A549 (cell line): ENCODE measurements at regions not wholly inside any gene's neighbourhood (a gene's known extent, or its start where the extent isn't known, plus 50 kb on each side); places are given as distances from the start of the nearest gene placed in this dataset.

ENCODE experiments used
- ATAC-seq, 2 experiments: fragments of 200-7000 bp in 1 of 2; fragments of >200 bp in 1 of 2; cut with Nextera tagmentation in 1 of 2; cut with Tn5 transposase in 1 of 2; 3 replicates each; pipeline versions ENCODE4 v1.8.0 to v1.9.1; 2018 to 2020; ENCODE audit warnings: mild to moderate bottlenecking in 1 of 2, moderate library complexity in 1 of 2
- CTCF ChIA-PET: fragments of 300-600 bp; sonication (Branson Sonifier 250); formaldehyde crosslinking; extraction: SDS; loops from one replicate; lab custom pipeline; 2021; ENCODE audit warnings: antibody characterized with exemption, inconsistent platforms; lab: Yijun Ruan, JAX
- POLR2A ChIA-PET: fragments of 350-600 bp; formaldehyde crosslinking; extraction: SDS; loops from one replicate; lab custom pipeline; 2021; ENCODE audit warnings: antibody characterized with exemption, inconsistent platforms; lab: Yijun Ruan, JAX
- DNase-seq, 2 experiments: peaks; one replicate each; pipeline versions ENCODE4 v3.0.0 to v3.0.0-alpha.2; 2011 to 2016; ENCODE audit warnings: low read depth in 1 of 2, low spot score in 1 of 2
- FAIRE-seq: peaks from 2 replicates; lab custom pipeline; 2011; peaks lifted over from hg19 to GRCh38; lab: Jason Lieb, UNC
- H3K27ac ChIP-seq, 2 experiments: fragments of >200 bp; sonication (Bioruptor Twin); formaldehyde crosslinking; 3 replicates each; pipeline ENCODE4 v1.5.1; 2016 to 2017
- H3K4me1 ChIP-seq: fragments of >200 bp; sonication (Bioruptor Twin); formaldehyde crosslinking; 3 replicates; pipeline ENCODE4 v1.6.1; 2016
- H3K4me2 ChIP-seq: fragments of >200 bp; sonication (Bioruptor Twin); formaldehyde crosslinking; 3 replicates; pipeline ENCODE4 v1.6.1; 2016
- H3K4me3 ChIP-seq: fragments of >200 bp; sonication (Bioruptor Twin); formaldehyde crosslinking; 3 replicates; pipeline ENCODE4 v1.5.1; 2016
- H3K9me3 ChIP-seq: fragments of >200 bp; sonication (Bioruptor Twin); formaldehyde crosslinking; 3 replicates; pipeline ENCODE4 v1.6.1; 2016
- ATOH8 ChIP-seq: fragments of 250-450 bp; sonication (Bioruptor Pico); IDR thresholded peaks from 2 replicates; pipeline ENCODE4 v1.5.0; 2020; ENCODE audit warnings: low read depth, mild to moderate bottlenecking, moderate library complexity
- CBX2 ChIP-seq: fragments of 200-600 bp; sonication (generic); IDR thresholded peaks from 2 replicates; pipeline ENCODE4 v1.6.1; 2016; ENCODE audit warnings: low read depth, mild to moderate bottlenecking, borderline replicate concordance
- CBX8 ChIP-seq: fragments of 200-600 bp; sonication (generic); IDR thresholded peaks from 2 replicates; pipeline ENCODE4 v1.6.1; 2016
- CHD2 ChIP-seq: fragments of 150-350 bp; IDR thresholded peaks from 2 replicates; pipeline ENCODE4 v1.6.1; 2014; ENCODE audit warnings: low read length; ENCODE audit not compliant: partially characterized antibody
- E2F6 ChIP-seq: IDR thresholded peaks from 2 replicates; pipeline ENCODE4 v1.6.1; 2012; ENCODE audit warnings: low read depth, borderline replicate concordance
- EHMT2 ChIP-seq: fragments of 200-600 bp; sonication (generic); IDR thresholded peaks from 2 replicates; pipeline ENCODE4 v1.6.1; 2016; ENCODE audit warnings: antibody characterized with exemption, low read depth, mild to moderate bottlenecking, moderate library complexity
- EP300 ChIP-seq, 2 experiments: fragments of >200 bp; sonication (Bioruptor Twin); formaldehyde crosslinking; IDR thresholded peaks; 2 replicates in 1 of 2; 3 replicates in 1 of 2; pipeline ENCODE4 v1.6.1; 2016 to 2017
- ESRRA ChIP-seq: fragments of 150-350 bp; IDR thresholded peaks from 2 replicates; pipeline ENCODE4 v1.6.1; 2014; ENCODE audit warnings: mild to moderate bottlenecking, low read length, borderline replicate concordance
- GATA3 ChIP-seq: IDR thresholded peaks from 2 replicates; pipeline ENCODE4 v1.6.1; 2012; ENCODE audit warnings: borderline replicate concordance
- HDAC2 ChIP-seq: fragments of 200-600 bp; sonication (generic); IDR thresholded peaks from 2 replicates; pipeline ENCODE4 v1.6.1; 2016
- HEYL ChIP-seq: fragments of 250-450 bp; sonication (Bioruptor Pico); IDR thresholded peaks from 2 replicates; pipeline ENCODE4 v1.8.0; 2021; ENCODE audit warnings: mild to moderate bottlenecking, moderate library complexity
- HMGXB4 ChIP-seq: fragments of 250-450 bp; sonication (Bioruptor Pico); IDR thresholded peaks from 2 replicates; pipeline ENCODE4 v1.5.0; 2021; ENCODE audit warnings: mild to moderate bottlenecking, moderate library complexity, borderline replicate concordance
- HOXA7 ChIP-seq: fragments of 250-450 bp; sonication (Bioruptor Pico); IDR thresholded peaks from 2 replicates; pipeline ENCODE4 v1.5.0; 2020; ENCODE audit warnings: mild to moderate bottlenecking, moderate library complexity
- HOXB5 ChIP-seq: fragments of 250-450 bp; sonication (Bioruptor Pico); IDR thresholded peaks from 2 replicates; pipeline ENCODE4 v1.5.0; 2020; ENCODE audit warnings: mild to moderate bottlenecking, moderate library complexity
- KDM1A ChIP-seq: fragments of 200-600 bp; sonication (generic); IDR thresholded peaks from 2 replicates; pipeline ENCODE4 v1.6.1; 2016; ENCODE audit warnings: low read depth, mild to moderate bottlenecking
- NFE2L2 ChIP-seq: fragments of 150-350 bp; conservative IDR thresholded peaks from 2 replicates; pipeline ENCODE4 v1.6.1; 2014; ENCODE audit warnings: low read length
- NR3C1 ChIP-seq: fragments of >200 bp; sonication (Bioruptor Twin); formaldehyde crosslinking; IDR thresholded peaks from 3 replicates; pipeline ENCODE4 v1.6.1; 2017
- POLR2A ChIP-seq: IDR thresholded peaks from 2 replicates; pipeline ENCODE4 v1.6.1; 2012; ENCODE audit warnings: mild to moderate bottlenecking, low read length
- POLR2AphosphoS2 ChIP-seq: conservative IDR thresholded peaks from 2 replicates; pipeline ENCODE4 v1.6.1; 2012; ENCODE audit warnings: low read length, improper control_type of control experiment, inconsistent platforms
- RNF2 ChIP-seq: fragments of 200-600 bp; sonication (generic); IDR thresholded peaks from 2 replicates; pipeline ENCODE4 v1.6.1; 2016; ENCODE audit warnings: low read depth, mild to moderate bottlenecking, antibody characterized with exemption, moderate library complexity, borderline replicate concordance
- SMC3 ChIP-seq: fragments of >200 bp; sonication (Bioruptor Twin); formaldehyde crosslinking; IDR thresholded peaks from 3 replicates; pipeline ENCODE4 v1.6.1; 2018; ENCODE audit warnings: inconsistent platforms
- SREBF2 ChIP-seq: fragments of 450-650 bp; IDR thresholded peaks from 2 replicates; pipeline ENCODE4 v1.6.1; 2014; ENCODE audit warnings: mild to moderate bottlenecking, moderate library complexity
- TFCP2L1 ChIP-seq: fragments of 250-450 bp; sonication (Bioruptor Pico); IDR thresholded peaks from 2 replicates; pipeline ENCODE4 v1.5.0; 2021; ENCODE audit warnings: mild to moderate bottlenecking
- ZC3H11A ChIP-seq: fragments of 450-650 bp; IDR thresholded peaks from 2 replicates; pipeline ENCODE4 v1.6.1; 2014; ENCODE audit warnings: antibody characterized with exemption, mild to moderate bottlenecking
- whole genome bisulfite sequencing: methylation state at CpG from one replicate; pipeline ENCODE4 v1.1.6; 2017; ENCODE audit errors: missing lambda C conversion rate; 5-methylcytosine and 5-hydroxymethylcytosine counted together
- TF ChIP-seq, protein P1 (sequence below): fragments of 200-600 bp; sonication (generic); IDR thresholded peaks from 2 replicates; pipeline ENCODE4 v1.6.1; 2016; ENCODE audit warnings: antibody characterized with exemption, mild to moderate bottlenecking, moderate library complexity

DNA sequence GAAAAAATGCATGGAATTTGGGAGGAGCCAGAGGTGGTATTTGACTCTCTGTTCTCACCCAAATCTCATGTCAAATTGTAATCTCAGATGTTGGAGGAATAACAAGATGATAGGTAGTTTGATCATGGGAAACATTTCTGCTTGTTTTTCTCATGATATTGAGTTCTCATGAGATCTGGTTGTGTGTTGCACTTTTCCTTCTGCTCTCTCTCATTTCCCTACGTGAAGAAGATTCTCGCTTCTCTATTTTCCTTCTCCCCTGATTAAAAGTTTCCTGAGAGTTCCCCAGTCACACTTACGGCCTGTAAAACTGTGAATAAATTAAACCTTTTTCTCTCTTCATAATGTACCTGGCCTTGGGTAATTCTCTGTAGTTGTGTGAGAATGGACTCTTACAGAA, 222.2 kb upstream of the RBMY1B start:
- H3K9me3 ChIP-seq: no peaks in the 10 kb centered on the region
- no peaks in the 10 kb centered on the region for H3K4me1 ChIP-seq
- WGBS: 11% methylated on average over 3 of the region's 3 CpGs
- POLR2A ChIA-PET: no interaction called here
- no peak for ATAC-seq
- DNase-seq: no peak
- CTCF ChIA-PET: no interaction called here
- no peak overlapping the region for H3K27ac ChIP-seq
- TF ChIP-seq RNF2 (no peak), SREBF2 (no peak), HEYL (CRISPR knock-in tag) (no peak), EHMT2 (no peak), CHD2 (no peak), CBX8 (no peak), HMGXB4 (no peak), CBX2 (no peak), POLR2A (no peak)
- H3K4me2 ChIP-seq: no peak overlapping the region
- FAIRE-seq: no peak
- no peak overlapping the region for H3K4me3 ChIP-seq

DNA sequence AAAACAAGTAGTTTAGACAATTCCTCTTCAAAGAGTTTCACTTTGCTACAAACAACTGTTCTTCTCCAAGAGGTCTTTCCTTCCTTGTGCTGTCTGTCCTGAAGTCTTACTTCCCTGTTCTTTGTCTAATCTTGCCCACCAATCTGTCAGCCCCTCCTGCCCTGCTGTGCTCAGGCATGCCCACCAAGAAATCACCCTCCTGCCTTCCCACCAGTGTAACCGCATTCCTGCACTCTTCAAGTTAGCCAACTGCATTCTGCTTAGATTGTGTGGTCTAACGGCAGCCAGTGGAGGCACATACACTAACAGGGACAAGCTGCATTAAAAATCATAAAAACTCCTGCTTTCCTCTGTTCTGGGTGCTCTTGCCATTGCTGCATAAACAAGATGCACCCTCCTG, 215.9 kb upstream of the RBMY1B start:
- Histone ChIP-seq H3K27ac (no peak overlapping the region), H3K4me3 (no peak overlapping the region), H3K4me2 (no peak overlapping the region), H3K9me3 (no peaks in the 10 kb centered on the region), H3K4me1 (no peaks in the 10 kb centered on the region)
- no peak for FAIRE-seq
- no peak for TF ChIP-seq GATA3
- no peak for TF ChIP-seq TFCP2L1 (CRISPR knock-in tag)
- TF ChIP-seq NR3C1: no peak
- TF ChIP-seq SMC3: no peak
- no peak for TF ChIP-seq KDM1A
- TF ChIP-seq E2F6: no peak
- TF ChIP-seq POLR2AphosphoS2: no peak
- TF ChIP-seq, protein P1, sequence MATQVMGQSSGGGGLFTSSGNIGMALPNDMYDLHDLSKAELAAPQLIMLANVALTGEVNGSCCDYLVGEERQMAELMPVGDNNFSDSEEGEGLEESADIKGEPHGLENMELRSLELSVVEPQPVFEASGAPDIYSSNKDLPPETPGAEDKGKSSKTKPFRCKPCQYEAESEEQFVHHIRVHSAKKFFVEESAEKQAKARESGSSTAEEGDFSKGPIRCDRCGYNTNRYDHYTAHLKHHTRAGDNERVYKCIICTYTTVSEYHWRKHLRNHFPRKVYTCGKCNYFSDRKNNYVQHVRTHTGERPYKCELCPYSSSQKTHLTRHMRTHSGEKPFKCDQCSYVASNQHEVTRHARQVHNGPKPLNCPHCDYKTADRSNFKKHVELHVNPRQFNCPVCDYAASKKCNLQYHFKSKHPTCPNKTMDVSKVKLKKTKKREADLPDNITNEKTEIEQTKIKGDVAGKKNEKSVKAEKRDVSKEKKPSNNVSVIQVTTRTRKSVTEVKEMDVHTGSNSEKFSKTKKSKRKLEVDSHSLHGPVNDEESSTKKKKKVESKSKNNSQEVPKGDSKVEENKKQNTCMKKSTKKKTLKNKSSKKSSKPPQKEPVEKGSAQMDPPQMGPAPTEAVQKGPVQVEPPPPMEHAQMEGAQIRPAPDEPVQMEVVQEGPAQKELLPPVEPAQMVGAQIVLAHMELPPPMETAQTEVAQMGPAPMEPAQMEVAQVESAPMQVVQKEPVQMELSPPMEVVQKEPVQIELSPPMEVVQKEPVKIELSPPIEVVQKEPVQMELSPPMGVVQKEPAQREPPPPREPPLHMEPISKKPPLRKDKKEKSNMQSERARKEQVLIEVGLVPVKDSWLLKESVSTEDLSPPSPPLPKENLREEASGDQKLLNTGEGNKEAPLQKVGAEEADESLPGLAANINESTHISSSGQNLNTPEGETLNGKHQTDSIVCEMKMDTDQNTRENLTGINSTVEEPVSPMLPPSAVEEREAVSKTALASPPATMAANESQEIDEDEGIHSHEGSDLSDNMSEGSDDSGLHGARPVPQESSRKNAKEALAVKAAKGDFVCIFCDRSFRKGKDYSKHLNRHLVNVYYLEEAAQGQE: no peak
- TF ChIP-seq HOXA7: no peak
- no peak for TF ChIP-seq ATOH8 (CRISPR knock-in tag)
- no peak for TF ChIP-seq RNF2
- TF ChIP-seq NFE2L2: no peak
- 0% methylated on average over 2 of the region's 2 CpGs for WGBS
- ChIA-PET CTCF (no interaction called here), POLR2A (no interaction called here)
- no peak for DNase-seq
- no peak for ATAC-seq

GRCh38 chrY:21302278-21302677, 208.9 kb upstream of the RBMY1B start:
- ATAC-seq: no peak
- Histone ChIP-seq H3K4me3 (no peak overlapping the region), H3K9me3 (no peaks in the 10 kb centered on the region), H3K27ac (no peak overlapping the region), H3K4me1 (no peaks in the 10 kb centered on the region), H3K4me2 (no peak overlapping the region)
- no peak for DNase-seq
- POLR2A ChIA-PET: no interaction called here
- WGBS: 5% methylated on average over 6 of the region's 6 CpGs
- FAIRE-seq: no peak
- CTCF ChIA-PET: no interaction called here
- TF ChIP-seq HOXB5 (no peak), POLR2AphosphoS2 (no peak), EP300 (IDR thresholded peaks at IDR 0.05) (no peak), HEYL (CRISPR knock-in tag) (no peak), ZC3H11A (no peak), ESRRA (no peak), E2F6 (no peak), HDAC2 (no peak)
- TF ChIP-seq, protein P1: no peak
